NCI-H2107 treated with DMSO at 0.1 percent for 48 hours (cell line): ENCODE measurements at regions not wholly inside any gene's neighbourhood (a gene's known extent, or its start where the extent isn't known, plus 50 kb on each side); places are given as distances from the start of the nearest gene placed in this dataset.
A peak's percentile ranks its signal among the peaks of the same experiment; 100 is the strongest.
"Not testable (repeated sequence)": the region's sequence is repeated elsewhere in the genome, so short reads cannot be mapped to it uniquely, and the experiment has no call there.

ENCODE experiments used
- DNase-seq: peaks from one replicate; lab custom pipeline; 2025; ENCODE audit not compliant: unreplicated experiment; lab: John Stamatoyannopoulos, UW

DNA sequence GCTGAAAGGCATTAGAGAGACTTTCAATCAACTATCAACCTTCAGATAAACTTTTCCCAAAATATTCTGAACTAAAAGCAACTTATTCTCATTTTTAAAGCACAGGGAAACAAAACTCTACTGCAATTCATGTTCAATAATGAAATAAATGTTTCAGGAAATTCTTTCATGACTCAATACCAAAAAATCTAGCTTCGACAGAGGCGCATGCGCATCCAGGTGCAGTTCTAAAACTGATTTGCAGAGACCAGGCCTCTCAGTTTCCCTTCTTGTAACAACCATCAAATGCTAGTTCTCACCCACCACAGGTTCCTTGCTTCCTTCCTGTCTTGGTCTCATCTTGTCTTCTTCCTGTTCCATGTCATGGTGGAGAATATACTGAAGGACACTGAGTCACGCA is 55.3 kb upstream of the NRBF2 start:
- no peak for DNase-seq

- DNase-seq: no peak
Observed at GRCh38 chr10:63072951-63073350, 60.2 kb upstream of the NRBF2 start.

DNA sequence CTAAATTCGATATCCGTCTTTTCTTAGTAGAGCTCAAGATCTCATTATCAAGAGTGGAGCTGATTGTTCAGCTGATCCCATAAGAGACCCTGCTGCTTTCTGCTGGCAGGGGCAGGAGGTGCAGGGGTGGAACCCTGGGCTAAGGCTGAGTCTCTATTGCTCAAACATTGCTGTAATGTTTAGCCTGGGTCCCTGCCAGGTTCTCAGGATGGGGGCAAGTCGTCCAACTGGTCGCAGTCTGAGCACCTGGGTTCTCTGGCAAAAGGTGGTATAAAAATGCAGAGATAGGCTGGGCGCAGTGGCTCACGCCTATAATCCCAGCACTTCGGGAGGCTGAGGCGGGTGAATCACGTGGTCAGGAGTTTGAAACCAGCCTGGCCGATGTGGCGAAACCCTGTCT is 62.0 kb upstream of the NRBF2 start:
- peak; percentile 69 for DNase-seq

GRCh38 chr10:63069318-63069717 is 63.8 kb upstream of the NRBF2 start:
- DNase-seq: no peak

GRCh38 chr10:63068246-63068645 is 64.9 kb upstream of the NRBF2 start:
- peak; percentile 10 for DNase-seq

DNA sequence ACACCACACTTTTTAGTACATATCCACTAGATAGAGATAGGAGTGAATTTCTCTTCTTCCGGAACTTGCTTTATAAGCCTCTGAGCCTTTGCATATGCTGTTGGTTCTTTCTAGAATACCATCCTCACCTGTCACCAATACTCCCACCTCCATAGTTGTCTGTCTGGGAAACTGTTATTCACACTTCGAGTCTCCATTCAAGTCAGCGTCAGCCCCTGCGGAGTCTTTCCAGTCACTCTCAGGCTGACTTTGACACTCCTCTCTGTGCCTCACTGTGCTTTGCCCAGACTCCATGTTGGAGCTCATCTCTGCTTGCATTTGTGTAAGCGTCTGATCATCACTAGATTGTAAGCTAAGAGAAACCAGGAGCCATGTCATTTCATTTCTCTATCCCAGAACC is 66.5 kb upstream of the NRBF2 start:
- no peak for DNase-seq

DNA sequence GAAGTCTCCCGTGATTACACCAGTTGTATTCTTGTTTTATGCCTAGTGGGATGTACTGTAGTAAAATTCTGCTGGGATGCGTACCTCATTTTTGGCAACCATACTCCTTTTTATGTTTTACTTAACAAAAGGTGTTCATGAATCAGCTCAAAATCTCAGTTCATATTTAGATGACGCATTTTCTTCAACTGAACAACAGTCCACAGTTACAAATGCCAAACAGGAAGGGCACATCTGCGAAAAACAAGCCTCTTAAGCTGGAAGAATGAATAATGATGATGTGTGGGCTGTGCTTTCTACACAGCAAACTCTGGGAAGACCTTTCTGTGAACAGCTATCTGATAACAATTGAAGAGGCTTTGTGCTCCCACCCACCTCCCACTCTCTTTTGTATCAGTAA is 68.4 kb upstream of the NRBF2 start:
- DNase-seq: no peak

GRCh38 chr10:63058236-63058635 is 74.9 kb upstream of the NRBF2 start:
- no peak for DNase-seq

DNA sequence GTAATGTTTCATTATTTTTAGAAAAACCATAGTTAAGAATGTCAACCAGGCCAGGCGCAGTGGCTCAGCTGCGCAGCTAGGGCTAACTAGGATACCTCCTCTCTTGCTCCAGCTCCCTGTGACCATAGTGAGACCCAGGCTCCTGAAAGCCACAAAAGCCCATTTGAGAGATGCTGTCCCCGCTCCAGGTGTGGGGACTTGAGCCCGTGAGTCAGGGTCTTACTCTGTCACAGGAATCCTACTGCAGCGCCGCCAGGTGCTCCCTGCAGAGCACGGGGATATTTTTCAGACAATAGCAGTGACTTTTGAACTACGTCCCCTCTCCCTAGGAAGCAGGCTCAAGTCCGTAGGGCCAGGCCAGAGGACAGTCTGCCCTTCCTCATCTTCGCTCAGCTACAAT is 75.6 kb upstream of the NRBF2 start:
- DNase-seq: no peak

- no peak for DNase-seq
Observed at GRCh38 chr10:63055705-63056104, 77.4 kb upstream of the NRBF2 start.

- DNase-seq: no peak
Observed at GRCh38 chr10:63054889-63055611, 78.1 kb upstream of the NRBF2 start.

- DNase-seq: no peak
Observed at GRCh38 chr10:63052083-63052482, 81.0 kb upstream of the NRBF2 start.

DNA sequence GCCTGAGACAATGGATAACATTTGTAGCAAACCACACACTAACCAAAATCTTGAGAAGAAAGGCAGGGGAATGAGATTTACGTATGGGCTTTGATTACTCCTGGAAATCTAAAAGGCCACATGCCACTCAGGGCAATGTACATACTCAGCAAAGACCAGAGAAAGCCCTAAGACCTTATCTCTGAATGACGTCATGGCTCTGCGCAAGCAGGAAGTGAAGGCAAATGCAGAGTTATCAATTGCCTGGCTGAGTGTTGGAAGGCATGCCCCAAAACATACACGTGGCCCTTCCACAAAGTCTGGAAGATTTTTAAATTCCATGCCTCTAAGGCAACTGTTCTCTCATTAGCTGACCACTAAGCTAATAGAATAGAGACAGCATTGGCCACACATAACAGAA is 90.9 kb upstream of the NRBF2 start:
- no peak for DNase-seq

GRCh38 chr10:63033616-63034185 is 99.4 kb upstream of the NRBF2 start:
- not testable (repeated sequence) for DNase-seq

DNA sequence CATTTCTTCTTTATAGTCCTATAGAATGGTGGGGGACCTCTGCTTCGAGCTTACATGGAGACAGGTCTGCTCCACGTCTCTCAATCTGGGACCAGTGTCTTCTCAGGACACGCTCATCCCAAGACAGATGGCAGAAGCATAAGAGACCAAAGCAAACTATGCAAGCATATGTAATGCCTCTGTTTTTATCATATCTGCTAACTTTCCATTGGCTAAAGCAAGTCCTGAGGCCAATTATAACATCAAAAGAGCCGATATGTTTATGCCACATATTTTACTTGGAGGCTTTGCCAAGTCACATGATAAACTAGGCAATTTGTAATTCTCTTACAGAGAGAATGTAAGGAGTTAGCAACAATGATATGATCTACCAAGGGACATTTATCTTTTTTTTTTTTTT is 102.6 kb upstream of the NRBF2 start:
- no peak for DNase-seq

GRCh38 chr10:63027531-63027930 is 105.6 kb upstream of the NRBF2 start:
- no peak for DNase-seq

- no peak for DNase-seq
Observed at GRCh38 chr10:63021225-63021624, 111.9 kb upstream of the NRBF2 start.

DNA sequence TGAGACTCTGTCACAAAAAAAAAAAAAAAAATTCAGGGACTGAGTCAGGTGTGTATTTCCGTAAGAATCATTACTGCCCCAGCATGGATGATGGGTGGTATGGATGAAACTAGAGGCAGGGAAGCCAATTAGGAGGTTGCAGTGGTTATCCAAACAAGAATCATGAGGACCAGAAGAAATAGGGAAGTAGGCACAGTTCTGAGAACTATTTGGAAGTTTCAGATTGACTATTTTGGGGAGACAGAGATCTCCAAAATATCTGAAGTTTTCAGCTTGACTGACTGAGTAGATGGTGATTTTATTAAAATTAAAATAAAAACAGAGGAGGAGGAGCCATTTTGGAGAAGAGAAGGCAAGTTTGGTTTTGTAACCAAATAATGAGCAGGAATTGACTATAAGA is 119.4 kb upstream of the NRBF2 start:
- DNase-seq: no peak

DNA sequence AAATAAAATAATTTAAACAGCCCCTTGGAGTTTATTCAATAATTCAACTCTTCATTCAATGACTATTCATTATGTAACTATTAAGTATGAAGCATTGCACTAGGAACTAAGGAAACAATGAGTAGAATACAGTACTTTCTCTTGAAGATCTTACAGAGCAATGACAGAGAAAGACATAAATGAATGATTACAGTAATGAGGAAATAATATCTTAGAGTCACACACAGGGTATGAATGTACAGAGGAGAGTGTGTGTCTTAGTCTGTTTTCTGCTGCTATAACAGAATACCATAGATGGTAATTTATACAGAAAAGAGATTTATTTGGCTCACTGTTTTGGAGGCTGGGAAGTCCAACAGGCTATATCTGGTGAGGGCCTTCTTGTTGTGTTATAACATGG is 120.5 kb upstream of the NRBF2 start:
- DNase-seq: no peak

DNA sequence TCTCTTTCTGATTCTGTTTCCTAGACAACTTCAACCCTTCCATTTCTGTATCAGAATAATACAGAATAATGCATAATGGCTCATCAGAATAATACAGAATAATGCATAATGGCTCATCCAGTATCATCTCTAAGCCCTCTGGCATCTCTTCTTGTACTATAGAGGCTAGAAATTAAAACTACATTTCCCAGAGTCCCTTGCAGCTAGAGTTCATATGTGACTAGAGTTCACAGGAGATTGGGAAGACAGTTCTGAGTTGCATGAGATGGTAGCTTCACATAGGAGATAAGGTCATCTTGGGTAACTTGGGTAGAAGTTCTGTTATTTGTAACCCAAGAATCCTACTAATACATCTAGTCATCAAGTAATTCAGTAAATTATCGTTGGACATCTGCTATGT is 122.9 kb upstream of the NRBF2 start:
- DNase-seq: no peak

- no peak for DNase-seq
Observed at GRCh38 chr10:63008491-63008890, 124.6 kb upstream of the NRBF2 start.

DNA sequence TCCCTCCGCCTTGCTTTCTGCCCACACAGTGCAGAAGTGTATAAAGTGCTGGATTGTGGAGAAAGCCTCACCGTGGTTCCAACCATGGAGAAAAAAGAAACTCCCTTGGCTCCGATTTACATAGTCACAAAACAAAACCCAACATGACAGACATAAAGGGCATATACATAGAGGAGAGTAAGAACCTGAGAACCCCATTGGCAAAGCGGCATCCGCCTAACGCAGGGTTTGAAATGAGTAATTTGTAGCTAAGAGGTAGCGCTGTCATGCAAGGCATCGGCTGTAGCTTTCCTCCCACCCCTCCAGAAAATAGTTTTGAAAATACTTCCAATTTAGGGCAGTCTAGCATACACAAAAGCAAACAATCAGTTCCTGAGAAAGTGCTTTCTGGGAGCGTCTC is 126.0 kb upstream of the NRBF2 start:
- no peak for DNase-seq

DNA sequence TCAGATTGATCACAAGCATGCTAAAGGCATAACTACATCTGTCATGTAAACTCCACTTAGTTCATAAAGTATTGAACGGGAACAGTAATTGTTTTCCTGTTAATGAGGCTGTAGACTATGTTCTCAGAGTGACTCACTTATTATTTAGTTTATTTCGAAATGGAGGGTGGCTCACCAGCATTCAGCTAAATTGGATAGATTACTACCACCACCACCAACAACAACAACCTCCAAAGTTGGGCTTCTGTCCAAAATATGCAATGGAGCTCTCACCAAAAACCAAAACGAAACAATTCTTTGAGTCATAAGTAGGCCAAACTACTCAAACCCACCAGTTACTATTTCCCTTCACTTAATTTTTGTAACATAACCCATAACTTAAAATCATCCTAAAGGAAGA is 127.9 kb upstream of the NRBF2 start:
- DNase-seq: no peak
